NCI-H82 (cell line): ENCODE measurements at regions not wholly inside any gene's neighbourhood (a gene's known extent, or its start where the extent isn't known, plus 50 kb on each side); places are given as distances from the start of the nearest gene placed in this dataset.

Source experiments
- DNase-seq: peaks from one replicate; lab custom pipeline; 2025; lab: John Stamatoyannopoulos, UW

- DNase-seq, result no peak
Measured at GRCh38 chr14:101105045-101105444, 201.5 kb upstream of the RTL1 start.

- no peak for DNase-seq
Measured at GRCh38 chr14:101108579-101109346, 205.2 kb upstream of the RTL1 start.

DNA sequence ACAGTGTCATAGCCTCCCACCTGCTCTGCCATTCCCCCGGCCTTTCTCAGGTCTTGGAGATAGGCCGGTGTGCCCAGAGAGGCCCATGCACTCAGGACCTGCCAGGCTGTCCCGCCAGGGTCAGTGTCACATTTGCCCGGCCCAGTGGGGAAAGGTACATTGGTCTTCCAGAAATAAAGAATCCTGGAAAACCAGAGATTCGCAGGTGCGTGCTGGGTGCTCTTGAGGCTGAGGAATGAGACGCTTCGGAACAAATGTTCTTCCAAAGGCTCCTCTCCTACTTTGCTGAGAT lies 205.8 kb upstream of the RTL1 start:
- DNase-seq, result no peak

- no peak for DNase-seq
Measured at GRCh38 chr14:101109981-101110728, 206.6 kb upstream of the RTL1 start.

DNA sequence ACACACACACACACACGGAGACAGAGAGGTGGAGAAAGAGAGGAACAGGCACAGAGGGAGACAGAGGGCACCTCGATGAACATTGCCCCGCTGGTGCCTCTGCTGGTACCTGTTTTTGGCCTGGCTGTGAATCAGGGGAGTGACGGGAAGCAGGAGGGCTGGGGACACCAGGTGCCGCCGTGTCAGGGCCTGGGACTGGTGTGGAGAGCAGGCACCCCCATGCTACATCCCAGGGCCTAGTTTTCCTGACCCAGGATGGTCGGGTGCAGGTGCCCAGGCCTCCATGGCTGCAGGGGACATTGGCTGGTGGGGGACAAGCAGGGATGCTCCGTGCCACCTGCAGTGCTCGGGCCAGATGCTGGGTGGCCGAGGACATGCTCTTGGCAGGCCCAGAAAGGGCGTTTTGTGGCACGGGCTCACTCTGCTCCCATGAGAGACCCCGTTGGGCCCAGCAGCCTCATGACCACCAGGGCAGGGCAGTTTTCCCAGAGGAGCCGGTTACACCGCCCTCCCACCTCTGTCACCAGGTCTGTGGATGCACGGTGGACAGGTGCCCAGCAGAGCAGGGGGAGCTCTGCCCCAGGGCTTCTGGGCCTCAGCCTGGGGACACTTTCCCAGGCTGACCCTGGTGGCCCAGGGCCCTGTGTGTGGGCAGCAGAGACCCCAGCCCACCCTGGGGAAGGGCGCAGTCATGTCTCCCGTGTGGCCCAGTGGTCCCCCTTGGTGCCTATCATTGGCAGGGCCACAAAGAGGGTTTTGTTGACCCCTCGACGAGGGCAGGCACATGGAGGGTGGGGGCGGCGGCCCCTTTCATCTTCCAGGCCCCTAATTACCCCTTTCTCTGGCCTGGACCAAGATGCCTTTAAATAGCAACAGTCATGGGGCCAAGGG lies 207.5 kb upstream of the RTL1 start:
- DNase-seq, result no peak

GRCh38 chr14:101111620-101112290 lies 208.2 kb upstream of the RTL1 start:
- no peak for DNase-seq

- DNase-seq, result no peak
Measured at GRCh38 chr14:101112351-101113107, 209.0 kb upstream of the RTL1 start.

- DNase-seq, result no peak
Measured at GRCh38 chr14:101113108-101113612, 209.6 kb upstream of the RTL1 start.

DNA sequence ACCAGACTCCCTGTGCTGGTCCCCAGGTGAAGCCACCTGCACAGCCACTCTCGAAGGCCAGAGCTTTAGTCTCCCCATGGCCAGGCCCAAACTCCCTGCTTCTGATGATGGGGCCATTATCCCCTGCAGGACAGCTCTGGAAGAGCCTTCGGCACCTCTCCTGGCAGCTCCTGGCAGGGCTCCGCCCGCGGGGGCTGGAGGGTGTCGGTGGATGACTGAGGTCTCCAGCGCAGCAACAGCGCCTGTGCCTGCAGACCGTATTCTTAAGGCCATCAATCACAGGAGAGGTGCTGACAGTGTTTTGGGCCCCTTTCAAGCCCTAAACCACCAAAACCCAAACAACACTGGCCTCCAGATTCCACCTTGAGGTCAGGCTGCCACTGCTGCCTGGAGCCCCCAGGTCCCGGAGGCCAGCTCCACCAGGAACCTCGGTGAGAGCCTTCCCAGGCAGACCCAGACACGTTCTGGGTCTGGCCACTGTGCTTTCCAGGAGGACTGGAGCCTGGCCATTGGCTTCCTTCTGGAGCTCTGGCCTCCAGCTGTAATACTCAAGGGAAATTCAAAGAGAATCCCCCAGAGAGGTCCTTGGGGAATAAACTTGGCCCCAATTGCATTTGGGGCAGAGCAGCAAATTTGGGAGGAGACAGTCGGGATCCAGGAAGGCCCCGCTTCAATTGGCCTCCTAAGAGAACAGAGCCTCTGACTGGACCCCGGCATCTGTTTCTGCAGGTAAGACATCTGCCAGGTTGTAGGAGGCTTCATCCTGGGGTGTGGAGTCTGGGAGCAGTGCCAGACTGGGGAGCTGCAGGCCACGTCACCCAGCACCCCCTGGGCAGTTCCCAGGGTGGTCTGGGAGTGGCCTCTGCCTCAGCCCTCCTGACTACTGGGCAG lies 210.6 kb upstream of the RTL1 start:
- DNase-seq, result no peak

DNA sequence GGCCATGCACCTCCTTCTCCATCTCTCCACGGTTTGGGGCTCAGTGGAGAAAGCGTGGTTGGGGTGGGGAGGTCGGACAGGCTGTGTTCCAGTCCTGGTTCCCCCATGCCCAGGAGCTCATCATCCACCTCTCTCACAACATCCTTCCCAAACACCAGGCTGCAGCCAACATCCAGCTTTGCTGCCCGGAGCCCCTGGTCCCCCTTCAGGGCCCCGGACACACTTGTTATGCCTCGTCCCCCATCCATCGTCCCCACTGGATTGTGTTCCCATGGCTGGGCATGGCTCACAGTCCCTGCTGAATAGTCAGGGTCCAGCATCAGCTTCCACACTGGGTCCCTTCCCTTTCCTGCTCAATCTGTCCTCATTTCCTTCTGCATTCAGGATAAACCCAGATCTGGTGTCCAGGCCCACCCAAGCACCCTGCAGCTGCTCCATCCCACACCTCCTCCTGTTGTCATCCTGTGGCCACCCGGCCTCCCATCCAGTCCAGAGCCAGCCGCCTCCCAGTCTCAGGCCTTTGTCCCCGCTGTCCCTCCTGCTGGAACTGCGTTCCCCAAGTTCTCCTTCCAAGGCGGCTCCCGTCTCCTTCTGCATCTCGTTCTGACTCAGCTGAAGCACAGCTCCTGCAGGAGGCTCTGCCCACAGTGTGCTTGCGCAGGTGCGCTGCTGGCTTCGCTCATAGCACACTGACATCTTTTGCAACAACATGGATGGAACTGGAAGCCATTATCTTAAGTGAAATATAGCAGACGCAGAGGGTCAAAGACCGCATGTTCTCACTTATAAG lies 211.4 kb upstream of the RTL1 start:
- no peak for DNase-seq

- DNase-seq, result no peak
Measured at GRCh38 chr14:101115652-101116051, 212.1 kb upstream of the RTL1 start.

GRCh38 chr14:101116065-101116464 lies 212.5 kb upstream of the RTL1 start:
- DNase-seq, result no peak

GRCh38 chr14:101116486-101117130 lies 213.1 kb upstream of the RTL1 start:
- no peak for DNase-seq

DNA sequence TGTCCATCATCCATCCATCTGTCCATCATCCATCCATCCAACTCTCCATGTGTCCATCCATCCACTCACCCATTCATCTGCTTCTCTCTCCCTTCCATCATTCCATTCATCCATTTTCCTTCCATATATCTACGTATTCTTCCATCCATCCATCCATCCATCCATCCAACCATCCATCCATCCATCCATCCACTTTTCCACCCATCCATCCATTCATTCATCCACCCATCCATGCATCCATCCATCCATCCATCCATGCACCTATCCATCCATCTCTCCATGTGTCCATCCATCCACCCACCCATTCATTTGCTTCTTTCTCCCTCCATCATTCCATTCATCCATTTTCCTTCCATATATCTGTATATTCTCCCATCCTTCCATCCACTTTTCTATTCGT lies 214.0 kb upstream of the RTL1 start:
- no peak for DNase-seq

GRCh38 chr14:101118233-101118632 lies 214.7 kb upstream of the RTL1 start:
- no peak for DNase-seq

DNA sequence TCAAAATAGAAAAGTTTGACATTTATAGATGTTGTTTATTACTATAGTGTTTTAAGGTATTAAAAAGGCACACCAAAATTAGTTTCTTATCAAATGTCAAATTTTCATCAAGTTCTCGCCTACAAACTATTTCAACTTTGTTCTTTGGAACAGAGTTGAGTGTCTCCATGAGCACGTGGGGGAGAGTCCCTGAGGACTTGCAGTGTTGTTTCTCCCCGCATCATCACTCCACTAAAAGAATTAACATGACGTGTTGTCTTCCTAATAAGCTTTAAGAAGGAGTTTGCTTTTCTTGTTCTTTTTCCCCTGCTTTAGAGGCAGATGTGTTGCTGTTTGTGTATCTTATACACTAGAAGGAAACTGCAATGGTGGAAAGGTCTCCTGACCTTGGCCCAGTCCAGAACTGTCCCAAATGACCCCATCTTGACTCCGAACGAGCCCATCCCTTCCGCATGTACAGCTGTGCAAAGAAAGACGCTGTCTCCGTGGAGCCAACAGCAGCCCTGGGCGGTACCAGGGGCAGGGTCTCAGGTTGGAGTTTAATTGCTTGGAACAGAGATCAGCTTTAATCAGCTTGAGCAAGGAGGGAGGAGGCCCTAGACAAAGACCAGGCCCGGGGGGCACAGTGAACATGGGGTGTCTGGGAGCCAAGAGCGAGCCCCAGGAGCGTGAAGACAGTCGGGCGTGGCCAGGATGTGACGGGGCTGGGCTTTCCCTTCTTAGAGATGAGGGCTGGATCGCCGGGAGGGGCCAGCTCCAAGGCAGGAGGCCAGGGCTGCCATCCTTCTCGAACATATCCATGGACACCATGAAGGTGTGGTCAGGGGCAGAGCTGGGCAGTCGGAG lies 215.4 kb upstream of the RTL1 start:
- peak; percentile 51 for DNase-seq

- DNase-seq, result no peak
Measured at GRCh38 chr14:101119830-101120571, 216.5 kb upstream of the RTL1 start.
